WERI-Rb-1 (cell line): ENCODE measurements at regions not wholly inside any gene's neighbourhood (a gene's known extent, or its start where the extent isn't known, plus 50 kb on each side); places are given as distances from the start of the nearest gene placed in this dataset.

Experiments
- DNase-seq: peaks from one replicate; pipeline ENCODE4 v3.0.0-alpha.2; 2020
- H3K27ac ChIP-seq: fragments of 250-450 bp; sonication (Bioruptor Pico); 2 replicates; pipeline ENCODE4 v1.5.1; 2020; ENCODE audit warnings: mild to moderate bottlenecking, moderate library complexity
- H3K27me3 ChIP-seq: fragments of 250-450 bp; sonication (Bioruptor Pico); 2 replicates; pipeline ENCODE4 v1.5.1; 2021; ENCODE audit warnings: mild to moderate bottlenecking, low read depth, moderate library complexity; ENCODE audit not compliant: insufficient read depth, severe bottlenecking
- H3K36me3 ChIP-seq: fragments of 250-450 bp; sonication (Bioruptor Pico); 2 replicates; pipeline ENCODE4 v1.5.1; 2020; ENCODE audit warnings: mild to moderate bottlenecking, moderate library complexity
- H3K4me3 ChIP-seq: 2 replicates; pipeline ENCODE4 v1.5.1; 2011; ENCODE audit warnings: low read depth, mild to moderate bottlenecking, control low read depth, low read length
- H3K9me3 ChIP-seq: fragments of 250-450 bp; sonication (Bioruptor Pico); 2 replicates; pipeline ENCODE4 v1.5.1; 2021; ENCODE audit warnings: mild to moderate bottlenecking, moderate library complexity; ENCODE audit not compliant: severe bottlenecking
- TF ChIP-seq, protein P1 (sequence below): IDR thresholded peaks from 2 replicates; pipeline ENCODE4 v1.5.1; 2011; ENCODE audit warnings: low read depth, mild to moderate bottlenecking, control low read depth, inconsistent platforms, low read length

DNA sequence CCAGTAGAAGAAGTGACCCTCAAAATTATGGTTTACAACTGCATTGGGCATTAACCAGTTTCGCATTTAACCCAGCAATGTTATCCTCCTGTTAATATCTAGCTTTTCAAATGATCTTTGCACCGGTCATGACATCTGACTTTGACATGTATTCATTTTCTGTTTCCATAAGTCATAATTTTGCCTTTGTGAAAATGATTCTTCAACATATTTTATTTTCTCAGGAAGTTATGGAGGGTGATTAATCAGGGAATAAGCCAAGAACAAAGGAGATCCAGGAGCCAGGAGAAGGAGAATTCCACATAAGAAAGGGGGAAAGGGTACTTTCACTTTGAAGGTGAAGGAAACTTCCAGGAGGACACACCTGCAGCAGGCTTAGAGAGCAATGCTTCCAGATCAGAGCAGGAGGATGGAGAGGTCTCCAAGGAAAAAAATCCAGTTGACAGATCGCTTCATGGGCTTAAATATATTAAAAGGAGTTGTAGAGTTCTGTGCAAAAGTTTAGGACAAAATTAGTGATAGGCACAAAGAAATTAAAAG lies 92.1 kb upstream of the FAM3C start:
- Histone ChIP-seq H3K4me3 (no peak overlapping the region), H3K27me3 (no peaks in the 10 kb centered on the region)
- TF ChIP-seq, protein P1, sequence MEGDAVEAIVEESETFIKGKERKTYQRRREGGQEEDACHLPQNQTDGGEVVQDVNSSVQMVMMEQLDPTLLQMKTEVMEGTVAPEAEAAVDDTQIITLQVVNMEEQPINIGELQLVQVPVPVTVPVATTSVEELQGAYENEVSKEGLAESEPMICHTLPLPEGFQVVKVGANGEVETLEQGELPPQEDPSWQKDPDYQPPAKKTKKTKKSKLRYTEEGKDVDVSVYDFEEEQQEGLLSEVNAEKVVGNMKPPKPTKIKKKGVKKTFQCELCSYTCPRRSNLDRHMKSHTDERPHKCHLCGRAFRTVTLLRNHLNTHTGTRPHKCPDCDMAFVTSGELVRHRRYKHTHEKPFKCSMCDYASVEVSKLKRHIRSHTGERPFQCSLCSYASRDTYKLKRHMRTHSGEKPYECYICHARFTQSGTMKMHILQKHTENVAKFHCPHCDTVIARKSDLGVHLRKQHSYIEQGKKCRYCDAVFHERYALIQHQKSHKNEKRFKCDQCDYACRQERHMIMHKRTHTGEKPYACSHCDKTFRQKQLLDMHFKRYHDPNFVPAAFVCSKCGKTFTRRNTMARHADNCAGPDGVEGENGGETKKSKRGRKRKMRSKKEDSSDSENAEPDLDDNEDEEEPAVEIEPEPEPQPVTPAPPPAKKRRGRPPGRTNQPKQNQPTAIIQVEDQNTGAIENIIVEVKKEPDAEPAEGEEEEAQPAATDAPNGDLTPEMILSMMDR = no peak

GRCh38 chr7:121486590-121486989 lies 90.5 kb upstream of the FAM3C start:
- Histone ChIP-seq H3K9me3 (no peaks in the 10 kb centered on the region), H3K27ac (no peak overlapping the region)
- TF ChIP-seq, protein P1 = no peak

More for the DNA sequence above, 92.1 kb upstream of the FAM3C start:
- no peaks in the 10 kb centered on the region for H3K36me3 ChIP-seq
- no peak for DNase-seq
- no peak overlapping the region for H3K27ac ChIP-seq
- H3K9me3 ChIP-seq = no peaks in the 10 kb centered on the region

DNA sequence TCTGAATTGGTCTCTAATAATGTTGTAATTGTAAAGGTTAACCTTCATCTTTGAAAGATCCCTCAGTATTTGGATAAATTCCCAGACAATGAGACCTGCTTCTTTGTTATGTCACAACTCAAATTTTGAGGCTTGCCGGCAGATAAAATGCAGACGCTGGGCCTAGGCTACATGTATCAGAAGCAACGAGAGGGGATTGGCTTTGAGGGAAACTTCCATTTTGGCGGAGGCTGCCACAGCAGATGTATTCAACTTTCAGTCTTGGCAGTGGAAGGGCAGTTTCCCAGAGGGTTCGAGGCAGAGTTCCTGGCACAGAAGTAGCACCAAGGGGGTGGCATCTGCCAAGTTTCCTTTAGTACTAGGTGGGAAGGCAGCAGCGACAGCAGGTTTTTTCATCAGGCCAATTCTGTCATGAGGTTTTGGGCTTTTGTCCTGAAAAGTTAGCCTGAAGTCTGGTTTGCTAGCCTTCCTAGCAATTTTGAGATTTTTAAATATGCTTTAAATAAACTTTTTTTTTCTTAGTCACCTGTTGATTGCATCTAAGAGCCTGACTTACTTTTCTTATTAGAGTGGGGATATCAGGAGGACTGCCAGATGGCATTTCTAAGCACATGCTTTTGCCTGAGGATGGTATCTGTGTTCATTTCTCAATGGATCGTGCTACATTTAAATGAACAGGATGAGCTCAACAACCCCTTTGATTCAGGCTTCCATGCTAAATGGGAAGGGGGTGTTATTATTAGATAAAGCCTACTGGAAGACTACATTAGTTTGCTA lies 89.5 kb upstream of the FAM3C start:
- H3K27ac ChIP-seq = no peak overlapping the region
- H3K9me3 ChIP-seq = no peaks in the 10 kb centered on the region
- no peak for DNase-seq
- H3K36me3 ChIP-seq = no peaks in the 10 kb centered on the region
- H3K4me3 ChIP-seq = no peak overlapping the region
- H3K27me3 ChIP-seq = no peaks in the 10 kb centered on the region
- TF ChIP-seq, protein P1 = no peak

More at GRCh38 chr7:121486590-121486989, 90.5 kb upstream of the FAM3C start:
- DNase-seq = no peak
- Histone ChIP-seq H3K36me3 (no peaks in the 10 kb centered on the region), H3K4me3 (no peak overlapping the region), H3K27me3 (no peaks in the 10 kb centered on the region)

DNA sequence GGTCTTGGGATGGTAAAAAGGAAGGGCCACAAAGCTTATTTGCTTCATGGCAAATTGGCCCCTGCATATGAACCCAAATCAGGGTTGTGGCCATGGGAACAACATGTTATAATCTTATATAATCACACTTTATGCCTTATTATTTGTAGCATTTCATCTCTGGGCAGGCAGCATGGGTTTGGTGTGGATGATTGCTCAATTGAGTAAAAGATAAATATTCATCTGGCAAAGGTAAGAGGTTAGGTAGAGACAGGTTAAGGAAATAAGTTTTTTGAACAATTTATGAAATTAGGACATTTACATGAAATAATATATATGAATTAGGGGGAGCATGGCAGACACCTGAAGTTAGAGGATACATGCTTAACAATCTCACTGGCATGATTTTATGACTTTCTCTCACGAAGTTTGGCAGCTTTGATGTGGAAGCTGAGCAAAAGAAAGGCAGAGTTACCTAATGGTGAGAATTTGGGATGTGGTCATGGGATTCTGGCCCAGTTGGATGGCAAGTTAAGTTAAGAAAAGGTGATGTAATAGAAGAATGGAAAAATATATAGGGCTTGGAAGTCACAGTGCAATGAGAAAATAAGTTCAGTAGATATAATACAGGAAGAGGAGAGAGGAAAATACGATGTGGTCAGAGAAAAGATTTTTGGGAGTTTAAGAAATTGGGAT lies 88.1 kb upstream of the FAM3C start:
- no peak overlapping the region for H3K4me3 ChIP-seq
- H3K36me3 ChIP-seq = no peaks in the 10 kb centered on the region
- TF ChIP-seq, protein P1 = no peak

GRCh38 chr7:121480566-121481335 lies 84.6 kb upstream of the FAM3C start:
- H3K4me3 ChIP-seq = no peak overlapping the region
- H3K36me3 ChIP-seq = no peaks in the 10 kb centered on the region
- H3K27ac ChIP-seq = no peak overlapping the region
- DNase-seq = no peak
- H3K27me3 ChIP-seq = no peaks in the 10 kb centered on the region
- TF ChIP-seq, protein P1 = no peak
- H3K9me3 ChIP-seq = no peaks in the 10 kb centered on the region

More for the DNA sequence above, 88.1 kb upstream of the FAM3C start:
- no peak overlapping the region for H3K27ac ChIP-seq
- no peaks in the 10 kb centered on the region for H3K27me3 ChIP-seq
- no peak for DNase-seq
- H3K9me3 ChIP-seq = no peaks in the 10 kb centered on the region
